ENCODE measurements at regions not wholly inside any gene's neighbourhood (a gene's known extent, or its start where the extent isn't known, plus 50 kb on each side); places are given as distances from the start of the nearest gene placed in this dataset.

DNA sequence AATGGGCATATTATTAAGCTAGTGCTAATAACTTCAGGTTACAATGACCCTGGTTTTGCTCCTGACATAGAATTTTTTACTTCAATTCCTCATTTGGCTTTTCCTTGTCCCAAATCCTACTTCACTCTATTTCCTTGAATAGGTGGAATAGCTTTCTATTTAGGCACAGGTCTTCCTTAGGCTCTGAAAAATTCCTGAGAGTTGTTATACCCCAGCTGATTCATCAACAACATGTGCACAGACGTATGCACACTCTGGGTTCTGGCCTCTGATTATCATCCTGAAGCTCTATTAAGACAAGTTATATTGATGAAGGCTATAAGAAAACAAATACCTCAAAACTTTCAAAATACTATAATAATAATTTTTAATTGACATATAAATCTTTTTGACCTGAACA lies 172.4 kb downstream of the NTMT2 start:
- no peaks in the 10 kb centered on the region for H3K27me3 ChIP-seq (ENCODE audit: control insufficient read depth, extremely low read depth, insufficient read depth, low read length)
- H3K27ac ChIP-seq (ENCODE audit: control insufficient read depth, insufficient read depth, low read length) = no peak overlapping the region
- no peaks in the 10 kb centered on the region for H3K9me1 ChIP-seq (ENCODE audit: control insufficient read depth, extremely low read depth, insufficient read depth, low read length)
- H3K79me2 ChIP-seq (ENCODE audit: control insufficient read depth, insufficient read depth, low read length) = no peaks in the 10 kb centered on the region
- TF ChIP-seq, protein P1, sequence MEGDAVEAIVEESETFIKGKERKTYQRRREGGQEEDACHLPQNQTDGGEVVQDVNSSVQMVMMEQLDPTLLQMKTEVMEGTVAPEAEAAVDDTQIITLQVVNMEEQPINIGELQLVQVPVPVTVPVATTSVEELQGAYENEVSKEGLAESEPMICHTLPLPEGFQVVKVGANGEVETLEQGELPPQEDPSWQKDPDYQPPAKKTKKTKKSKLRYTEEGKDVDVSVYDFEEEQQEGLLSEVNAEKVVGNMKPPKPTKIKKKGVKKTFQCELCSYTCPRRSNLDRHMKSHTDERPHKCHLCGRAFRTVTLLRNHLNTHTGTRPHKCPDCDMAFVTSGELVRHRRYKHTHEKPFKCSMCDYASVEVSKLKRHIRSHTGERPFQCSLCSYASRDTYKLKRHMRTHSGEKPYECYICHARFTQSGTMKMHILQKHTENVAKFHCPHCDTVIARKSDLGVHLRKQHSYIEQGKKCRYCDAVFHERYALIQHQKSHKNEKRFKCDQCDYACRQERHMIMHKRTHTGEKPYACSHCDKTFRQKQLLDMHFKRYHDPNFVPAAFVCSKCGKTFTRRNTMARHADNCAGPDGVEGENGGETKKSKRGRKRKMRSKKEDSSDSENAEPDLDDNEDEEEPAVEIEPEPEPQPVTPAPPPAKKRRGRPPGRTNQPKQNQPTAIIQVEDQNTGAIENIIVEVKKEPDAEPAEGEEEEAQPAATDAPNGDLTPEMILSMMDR (optimal IDR thresholded peaks at IDR 0.05 in 1 of 3, IDR thresholded peaks at IDR 0.05 in 1 of 3, conservative IDR thresholded peaks at IDR 0.05 in 1 of 3; ENCODE audit: extremely low read depth in 1 of 3, insufficient read depth in 2 of 3, low read length in 3 of 3) = no peak
- TF ChIP-seq EZH2 (IDR thresholded peaks at IDR 0.05; ENCODE audit: low read length) = no peak
- no peaks in the 10 kb centered on the region for H3K9me3 ChIP-seq (ENCODE audit: control insufficient read depth, low read depth, low read length)
- H3K4me2 ChIP-seq (ENCODE audit: control insufficient read depth, extremely low read depth, insufficient read depth, low read depth, low read length) = no peak overlapping the region
- dilution Hi-C loops (cut with MboI; ENCODE audit: extremely low pct_ligation_motif_present, low sequenced_read_pairs) = no loop called here
- H4K20me1 ChIP-seq (ENCODE audit: control insufficient read depth, extremely low read depth, insufficient read depth, low read length) = no peaks in the 10 kb centered on the region
- H3K4me1 ChIP-seq (ENCODE audit: control insufficient read depth, extremely low read depth, insufficient read depth, low read length) = no peaks in the 10 kb centered on the region
- H3K4me3 ChIP-seq (ENCODE audit: control insufficient read depth in 2 of 3, extremely low read depth in 1 of 3, insufficient read depth in 2 of 3, low read depth in 1 of 3, low read length in 3 of 3) = no peak overlapping the region
- no peak overlapping the region for H3K9ac ChIP-seq (ENCODE audit: control insufficient read depth, extremely low read depth, insufficient read depth, low read length)
- FAIRE-seq (no peak), DNase-seq (ENCODE audit: low read depth, low spot score) (no peak)
- no peaks in the 10 kb centered on the region for H3K36me3 ChIP-seq (ENCODE audit: control insufficient read depth in 2 of 2, extremely low read depth in 1 of 2, insufficient read depth in 2 of 2, low read length in 2 of 2)
- no peak overlapping the region for H2AFZ ChIP-seq (ENCODE audit: control insufficient read depth, low read length)

DNA sequence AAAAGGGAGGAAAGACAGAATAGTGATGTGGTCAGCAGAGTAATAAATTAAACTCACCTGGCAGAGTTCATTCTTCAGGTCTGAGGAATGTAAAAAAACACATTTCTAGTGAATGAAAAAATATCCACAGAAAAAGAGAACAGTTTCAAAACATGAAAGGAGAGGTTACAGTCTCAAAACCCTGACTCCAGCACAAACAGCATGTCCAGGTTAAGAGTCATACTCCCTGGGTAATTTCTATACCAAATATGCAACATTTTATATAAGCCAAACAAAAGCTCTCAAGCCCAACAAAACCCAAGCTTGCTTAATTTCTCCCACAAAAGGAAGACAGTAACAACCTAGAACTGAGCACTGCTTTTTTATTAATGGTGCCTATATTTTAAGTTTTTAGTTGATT lies 173.0 kb downstream of the NTMT2 start:
- H3K9me3 ChIP-seq (ENCODE audit: control insufficient read depth, low read depth, low read length) = no peaks in the 10 kb centered on the region
- H3K36me3 ChIP-seq (ENCODE audit: control insufficient read depth in 2 of 2, extremely low read depth in 1 of 2, insufficient read depth in 2 of 2, low read length in 2 of 2) = no peaks in the 10 kb centered on the region
- no peak overlapping the region for H2AFZ ChIP-seq (ENCODE audit: control insufficient read depth, low read length)
- H4K20me1 ChIP-seq (ENCODE audit: control insufficient read depth, extremely low read depth, insufficient read depth, low read length) = no peaks in the 10 kb centered on the region
- no peaks in the 10 kb centered on the region for H3K27me3 ChIP-seq (ENCODE audit: control insufficient read depth, extremely low read depth, insufficient read depth, low read length)
- no peak overlapping the region for H3K9ac ChIP-seq (ENCODE audit: control insufficient read depth, extremely low read depth, insufficient read depth, low read length)
- no peak overlapping the region for H3K4me2 ChIP-seq (ENCODE audit: control insufficient read depth, extremely low read depth, insufficient read depth, low read depth, low read length)
- H3K27ac ChIP-seq (ENCODE audit: control insufficient read depth, insufficient read depth, low read length) = no peak overlapping the region
- FAIRE-seq = no peak
- dilution Hi-C loops (cut with MboI; ENCODE audit: extremely low pct_ligation_motif_present, low sequenced_read_pairs) = no loop called here
- H3K4me1 ChIP-seq (ENCODE audit: control insufficient read depth, extremely low read depth, insufficient read depth, low read length) = no peaks in the 10 kb centered on the region
- H3K4me3 ChIP-seq (ENCODE audit: control insufficient read depth in 2 of 3, extremely low read depth in 1 of 3, insufficient read depth in 2 of 3, low read depth in 1 of 3, low read length in 3 of 3) = no peak overlapping the region
- TF ChIP-seq, protein P1 (optimal IDR thresholded peaks at IDR 0.05 in 1 of 3, IDR thresholded peaks at IDR 0.05 in 1 of 3, conservative IDR thresholded peaks at IDR 0.05 in 1 of 3; ENCODE audit: extremely low read depth in 1 of 3, insufficient read depth in 2 of 3, low read length in 3 of 3) = no peak
- TF ChIP-seq EZH2 (IDR thresholded peaks at IDR 0.05; ENCODE audit: low read length) = no peak
- no peaks in the 10 kb centered on the region for H3K79me2 ChIP-seq (ENCODE audit: control insufficient read depth, insufficient read depth, low read length)
- DNase-seq (ENCODE audit: low read depth, low spot score) = no peak
- no peaks in the 10 kb centered on the region for H3K9me1 ChIP-seq (ENCODE audit: control insufficient read depth, extremely low read depth, insufficient read depth, low read length)

All from keratinocyte (primary cell).